HG02943 (cell line): ENCODE measurements at regions not wholly inside any gene's neighbourhood (a gene's known extent, or its start where the extent isn't known, plus 50 kb on each side); places are given as distances from the start of the nearest gene placed in this dataset.
"Not testable (repeated sequence)": the region's sequence is repeated elsewhere in the genome, so short reads cannot be mapped to it uniquely, and the experiment has no call there.

Experiments used
- ATAC-seq: cut with Tn5 transposase; IDR thresholded peaks from one replicate; pipeline ENCODE4 v1.9.1; 2021; ENCODE audit warnings: mild to moderate bottlenecking, low read depth, moderate library complexity; ENCODE audit not compliant: unreplicated experiment

DNA sequence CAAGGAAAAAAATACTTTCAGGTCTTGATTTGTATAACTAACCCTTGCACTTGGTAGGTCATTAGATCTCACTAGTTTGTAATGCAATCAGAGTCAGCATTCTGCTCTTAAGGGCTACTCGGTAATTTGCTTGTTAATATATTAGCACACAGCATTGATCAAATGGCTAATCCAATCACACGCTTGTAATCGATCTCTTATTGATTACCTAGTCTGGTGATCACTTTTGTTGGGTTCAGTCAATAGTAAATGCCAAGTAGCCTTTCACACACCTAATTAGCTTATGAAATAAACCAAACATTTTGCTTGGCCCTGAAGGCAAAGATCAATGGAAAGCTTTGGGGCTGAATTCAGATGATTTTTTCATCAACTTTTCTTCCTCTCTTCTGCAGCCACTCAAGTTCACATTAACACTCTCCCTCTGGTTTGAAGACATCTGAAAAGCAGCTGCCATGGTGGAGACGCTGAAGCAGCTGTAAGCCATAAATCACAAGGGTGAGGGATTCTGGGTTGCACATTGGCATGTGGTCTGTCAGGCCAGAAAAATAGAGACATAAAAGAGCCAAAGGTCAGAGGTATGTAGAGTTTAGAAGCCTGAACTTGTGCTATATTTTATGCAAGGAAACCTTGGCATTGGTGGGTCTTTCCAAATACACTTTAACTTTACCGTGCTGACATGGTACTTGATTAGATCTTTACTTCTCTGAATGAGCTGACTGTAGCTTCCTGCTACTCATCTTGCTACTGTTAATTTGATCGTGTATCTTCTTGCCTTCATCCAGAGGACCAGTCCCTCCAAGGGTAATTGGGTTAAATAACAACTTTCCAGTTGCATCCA lies 234.4 kb downstream of the SIM1 start:
- no peak for ATAC-seq

DNA sequence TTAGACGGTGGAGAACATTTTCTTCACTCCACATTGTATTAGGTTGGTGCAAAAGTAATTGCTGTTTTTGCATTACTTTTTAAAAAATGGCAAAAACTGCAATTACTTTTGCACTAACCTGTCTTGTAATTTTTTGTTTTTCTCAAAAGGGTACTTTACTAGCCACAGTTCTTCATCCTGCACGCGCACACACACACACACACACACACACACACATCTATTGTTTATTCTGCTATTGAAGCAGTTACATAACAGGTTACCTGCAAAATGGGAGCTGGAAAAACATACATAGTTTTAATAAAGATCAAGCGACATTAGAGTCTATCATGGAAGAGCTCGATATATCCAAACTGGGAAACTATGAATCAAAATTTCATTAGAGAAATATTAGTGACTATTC lies 235.2 kb downstream of the SIM1 start:
- no peak for ATAC-seq

DNA sequence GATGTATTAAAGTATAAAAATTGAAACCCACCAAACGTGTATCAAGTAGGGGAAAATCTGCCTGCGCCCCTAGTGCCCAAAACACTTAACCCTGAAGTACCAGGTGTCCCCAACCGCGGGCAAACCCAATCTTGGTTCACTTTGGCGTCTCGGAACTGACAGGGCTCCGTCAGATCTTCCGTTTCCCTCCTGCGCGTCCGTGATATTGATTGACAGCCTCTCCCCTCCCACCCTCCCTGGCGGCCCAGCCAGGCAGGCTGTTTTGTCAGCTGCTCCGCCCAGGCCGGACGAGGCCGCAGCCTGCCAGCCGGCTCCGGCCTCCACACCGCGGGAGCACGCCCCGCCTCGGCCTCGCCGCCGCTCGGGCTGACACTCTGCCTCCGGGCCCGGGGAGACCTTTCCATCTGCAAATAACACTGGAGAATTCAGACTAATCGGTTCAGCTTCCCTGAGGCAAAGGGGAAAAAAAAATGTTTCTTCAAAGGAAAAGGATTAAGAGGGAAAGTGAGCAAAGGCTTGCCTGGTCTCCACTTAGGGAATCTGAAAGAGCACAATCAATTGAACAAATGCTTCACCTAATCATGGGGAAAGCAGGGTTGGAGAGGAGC lies 234.9 kb upstream of the MCHR2 start:
- peak; percentile 100 for ATAC-seq

DNA sequence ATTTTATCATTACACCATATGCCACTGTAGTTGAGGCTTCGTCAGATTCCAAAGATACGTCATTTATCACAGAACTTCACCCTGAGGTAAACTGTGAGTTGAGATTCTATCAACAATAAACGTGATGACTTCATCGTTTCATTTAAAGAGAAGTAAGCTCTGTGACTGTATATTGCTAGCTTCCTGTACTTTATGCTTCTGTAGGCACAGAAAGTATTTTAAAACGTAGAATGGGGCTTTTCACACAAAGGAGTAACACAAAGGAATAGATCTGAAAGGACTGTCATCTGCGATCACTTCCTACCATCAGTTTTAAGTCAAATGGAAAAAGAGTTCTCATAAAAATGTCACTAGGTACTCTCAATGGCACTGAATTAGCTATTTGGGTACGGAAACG lies 234.4 kb upstream of the MCHR2 start:
- ATAC-seq, result peak; percentile 10

DNA sequence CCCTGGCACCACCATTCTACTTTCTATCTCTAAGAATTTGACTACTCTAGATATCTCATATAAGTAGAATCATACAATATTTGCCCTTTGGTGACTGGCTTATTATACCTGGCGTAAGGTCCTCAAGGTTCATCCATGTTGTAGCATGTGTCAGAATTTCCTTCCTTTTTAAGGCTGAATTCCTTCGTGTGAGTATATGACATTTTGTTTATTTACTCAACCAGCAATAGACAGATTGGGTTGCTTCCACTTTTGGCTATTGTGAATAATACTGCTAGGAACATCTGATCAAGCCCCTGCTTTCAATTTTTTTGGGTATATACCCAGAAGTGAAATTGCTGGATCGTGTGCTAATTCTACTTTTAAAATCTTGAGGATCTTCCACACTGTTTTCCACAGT lies 232.8 kb upstream of the MCHR2 start:
- ATAC-seq, result no peak

DNA sequence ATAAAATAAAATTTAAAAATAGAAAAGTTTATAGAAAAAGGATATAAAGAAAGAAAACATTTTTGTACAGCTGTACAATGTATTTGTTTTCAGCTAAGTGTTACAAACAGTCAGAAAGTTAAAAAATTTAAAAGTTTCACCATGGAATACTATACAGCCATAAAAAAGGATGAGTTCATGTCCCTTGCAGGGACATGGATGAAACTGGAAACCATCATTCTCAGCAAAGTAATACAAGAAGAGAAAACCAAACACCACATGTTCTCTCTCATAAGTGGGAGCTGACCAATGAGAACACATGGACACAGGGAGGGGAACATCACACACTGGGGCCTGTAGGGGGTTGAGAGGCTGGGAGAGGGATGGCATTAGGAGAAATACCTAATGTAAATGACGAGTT lies 229.9 kb upstream of the MCHR2 start:
- not testable (repeated sequence) for ATAC-seq

DNA sequence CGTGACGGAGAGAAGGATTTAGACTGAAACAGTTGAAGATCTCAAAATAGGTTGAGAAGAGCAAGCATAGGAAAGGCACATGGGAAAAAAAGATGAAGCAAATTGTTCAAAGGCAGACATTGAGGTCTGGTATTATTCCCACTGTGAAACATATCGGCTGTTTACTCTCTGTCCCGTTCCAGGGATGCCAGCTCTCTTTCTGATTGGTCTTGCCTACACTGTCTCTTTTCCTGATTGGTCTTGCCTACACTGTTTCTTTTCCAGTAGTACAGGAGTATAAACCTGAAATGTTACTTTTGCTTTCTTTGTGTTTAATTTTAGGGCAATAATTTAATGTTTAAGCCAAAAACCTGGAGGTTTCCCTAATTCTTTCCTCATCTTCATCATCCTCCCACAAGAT lies 226.5 kb upstream of the MCHR2 start:
- ATAC-seq, result no peak

DNA sequence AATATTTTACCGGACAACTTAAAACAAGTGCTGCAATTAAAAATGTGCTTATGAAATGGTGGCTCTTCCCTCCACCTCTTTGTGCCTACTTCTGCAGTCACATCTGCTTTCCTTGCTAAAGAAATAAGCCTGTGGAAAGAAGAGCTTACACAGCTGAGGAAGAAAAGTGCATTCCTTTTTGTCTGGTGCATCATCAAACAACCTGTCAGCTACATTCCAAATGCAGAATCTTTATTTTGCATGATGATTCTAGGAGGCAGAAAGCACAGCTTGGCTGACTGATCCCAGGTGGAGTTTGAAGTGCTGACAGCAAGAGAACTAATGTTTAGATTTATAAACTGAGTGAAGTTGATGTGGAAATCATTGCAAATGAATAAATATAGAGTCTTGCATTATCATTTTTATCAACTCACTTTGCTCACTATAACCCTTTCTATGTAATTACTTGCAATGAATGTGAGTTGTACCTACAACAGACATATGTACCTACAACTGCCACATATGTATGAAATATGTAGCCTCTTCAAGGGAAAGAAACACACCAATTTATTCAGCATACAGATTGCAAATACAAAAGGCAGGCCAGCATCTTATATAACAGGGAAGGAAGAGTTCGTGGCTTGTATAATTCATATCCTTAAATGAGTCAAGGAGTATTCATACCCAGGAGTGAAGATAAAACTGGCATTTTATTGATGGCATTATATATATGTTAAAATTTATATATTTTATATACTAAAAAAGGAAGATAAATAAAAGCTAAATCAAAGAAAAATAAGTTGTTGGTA lies 223.4 kb upstream of the MCHR2 start:
- no peak for ATAC-seq

DNA sequence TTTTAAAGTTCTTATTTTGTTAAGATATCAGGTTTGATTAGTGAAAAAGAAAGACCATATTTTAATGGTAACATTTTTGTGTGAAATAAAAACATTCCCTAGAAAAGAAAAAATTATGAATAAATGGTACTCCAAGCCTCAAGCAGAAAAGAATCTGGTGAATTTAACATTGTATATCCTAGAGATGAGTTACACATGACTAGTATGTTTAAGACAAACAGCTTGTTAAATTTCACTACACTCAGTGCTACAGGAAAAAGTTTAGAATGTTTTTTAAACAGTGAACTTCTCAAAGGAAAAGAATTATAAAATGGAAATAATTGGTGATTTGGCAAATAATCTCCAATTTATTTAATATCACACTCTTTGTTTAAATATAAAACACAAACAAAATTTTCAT lies 222.7 kb upstream of the MCHR2 start:
- no peak for ATAC-seq

DNA sequence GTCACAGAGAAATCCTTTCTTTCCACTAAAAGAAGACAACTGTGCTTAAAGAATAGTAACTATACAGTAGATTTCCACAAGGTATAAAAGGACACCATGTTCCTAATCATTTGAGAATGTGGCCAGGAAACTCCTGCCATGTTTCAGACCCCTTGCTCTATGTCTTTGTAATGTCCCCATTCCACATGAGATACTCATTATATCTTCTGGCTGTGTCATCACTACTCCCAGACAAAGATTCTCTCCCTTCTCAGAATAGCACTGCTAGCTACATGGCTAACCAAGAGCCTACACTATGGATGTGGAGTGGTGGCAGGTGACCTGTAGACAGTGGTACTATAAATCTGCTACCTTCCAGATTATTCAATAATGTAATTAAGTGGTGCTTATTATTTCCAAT lies 218.1 kb upstream of the MCHR2 start:
- no peak for ATAC-seq

DNA sequence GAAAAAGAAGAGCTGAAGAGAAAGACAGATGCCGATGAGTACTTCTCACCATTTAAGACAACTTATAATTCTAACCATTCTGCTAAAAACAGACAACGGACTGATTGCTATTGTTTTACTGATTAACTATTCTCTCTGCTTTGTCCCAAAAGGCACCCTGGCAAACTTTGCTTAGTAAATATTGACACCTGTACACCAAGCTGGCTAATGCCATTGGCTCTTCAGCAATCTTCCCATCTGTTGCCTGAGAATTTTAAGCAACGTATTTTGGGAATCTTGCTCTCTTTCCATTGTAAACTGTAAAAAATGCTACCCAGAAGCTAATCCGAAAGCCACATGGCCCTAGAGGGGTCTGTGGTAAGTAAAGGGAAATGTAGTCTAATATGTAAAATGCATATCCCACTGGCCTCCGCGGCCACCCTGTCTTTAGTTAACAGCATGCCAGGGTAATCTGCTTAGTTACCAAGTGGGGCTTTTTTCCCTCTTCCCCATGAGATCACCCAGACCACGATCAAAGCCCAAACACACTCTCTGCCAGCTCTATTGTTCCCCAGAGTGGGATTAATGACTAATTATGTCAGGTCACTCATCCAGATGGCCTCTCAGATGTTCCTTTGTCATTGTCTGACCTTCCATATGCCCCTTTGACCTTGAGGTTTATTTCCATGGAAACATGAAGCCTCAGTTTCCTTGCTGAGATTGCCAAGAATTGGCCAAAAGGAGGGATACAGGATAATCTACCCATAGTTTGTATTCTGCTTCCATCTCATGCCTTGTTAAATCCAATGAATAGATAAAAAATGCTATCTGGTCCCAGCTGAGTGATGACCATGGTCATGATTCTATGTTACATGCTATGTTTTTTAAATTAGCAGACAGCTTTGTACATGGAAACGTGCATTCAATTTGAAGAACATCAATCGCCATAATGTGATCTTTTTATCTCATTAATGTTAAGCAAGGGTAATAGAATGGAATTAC lies 216.4 kb upstream of the MCHR2 start:
- ATAC-seq, result no peak

DNA sequence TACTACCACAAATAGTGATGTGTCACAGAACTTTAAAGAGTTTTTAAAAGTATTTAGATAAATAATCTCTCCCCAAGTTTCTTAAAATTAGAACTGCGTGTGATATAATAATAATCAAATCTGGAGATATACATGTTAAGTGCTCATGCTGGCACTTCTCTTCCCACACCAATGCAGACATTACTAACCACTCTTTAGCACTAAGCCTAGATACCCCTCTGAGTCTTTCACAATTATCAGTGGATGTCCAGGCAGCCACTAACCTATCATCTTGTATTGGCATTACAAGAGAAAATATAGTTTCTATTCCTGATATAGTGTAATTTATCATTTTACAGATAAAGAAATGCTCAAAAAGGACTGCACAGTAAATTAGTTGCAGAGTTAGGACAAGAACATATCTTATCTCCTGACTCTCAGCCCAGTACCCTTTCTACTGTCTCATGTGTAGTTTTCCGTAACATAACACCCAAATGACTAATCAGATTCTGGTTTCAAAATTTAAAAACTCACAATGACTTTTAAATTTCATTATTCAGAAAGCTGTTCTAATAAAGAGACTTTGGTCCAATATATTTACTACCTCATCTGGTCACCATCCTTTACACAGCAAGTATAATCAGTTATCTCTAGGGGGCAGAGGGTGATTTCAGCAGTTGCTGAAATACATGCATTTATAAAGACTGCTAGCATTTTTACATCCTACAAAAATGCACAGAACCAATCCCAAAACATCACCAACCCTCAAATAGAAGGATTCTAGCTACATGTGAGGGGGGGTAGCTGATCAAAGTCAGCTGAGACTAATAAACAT lies 215.5 kb upstream of the MCHR2 start:
- ATAC-seq, result no peak

DNA sequence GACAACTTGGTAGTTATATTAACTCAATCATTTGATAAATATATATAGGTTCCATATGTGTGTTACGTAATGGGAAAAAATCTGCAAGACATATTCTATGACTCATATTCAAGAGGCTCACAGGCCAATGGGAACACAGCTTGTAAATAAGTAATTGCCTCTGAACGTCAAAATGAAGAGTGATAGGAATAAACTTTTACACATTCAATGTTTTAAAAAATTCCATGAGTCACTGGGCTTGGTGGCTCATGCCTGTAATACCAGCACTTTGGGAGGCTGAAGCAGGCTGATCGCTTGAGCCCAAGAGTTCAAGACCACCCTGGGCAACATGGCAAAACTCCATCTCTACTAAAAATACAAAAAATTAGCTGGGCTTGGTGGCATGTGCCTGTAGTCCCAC lies 209.4 kb upstream of the MCHR2 start:
- no peak for ATAC-seq

DNA sequence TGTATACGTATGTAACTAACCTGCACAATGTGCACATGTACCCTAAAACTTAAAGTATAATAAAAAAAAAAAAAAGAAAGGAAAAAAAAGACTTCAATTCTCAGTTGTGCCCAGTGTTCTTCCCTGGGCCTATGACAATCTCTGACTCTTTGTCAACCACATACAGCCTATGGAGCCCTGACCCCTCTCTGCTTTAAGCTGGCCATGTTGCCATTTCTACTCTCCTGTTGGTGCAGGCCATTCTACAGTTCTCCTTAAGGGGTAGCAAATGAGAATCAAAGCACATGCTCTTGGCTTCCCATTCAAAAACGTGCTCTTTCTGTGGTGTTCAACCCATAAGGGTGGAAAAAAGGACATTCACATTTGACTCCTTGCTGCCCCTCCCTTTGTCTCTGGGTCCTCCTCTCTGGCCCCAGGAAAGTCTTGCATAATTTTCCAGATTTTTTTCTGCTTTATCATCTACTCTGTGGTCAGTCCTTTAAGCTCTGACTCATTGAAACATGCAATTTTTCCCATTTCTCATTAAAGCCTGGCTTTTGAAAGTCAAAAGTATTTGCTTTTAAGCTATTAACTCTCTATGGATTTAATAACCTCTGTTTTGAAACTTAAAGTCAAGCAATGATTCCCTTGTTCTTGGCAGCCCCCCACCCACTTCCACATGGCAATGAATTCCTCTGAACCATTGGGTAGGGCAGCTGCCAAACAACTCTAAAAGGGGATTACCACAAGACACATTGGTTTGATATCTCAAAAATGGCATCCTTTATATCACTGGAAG lies 208.6 kb upstream of the MCHR2 start:
- no peak for ATAC-seq

DNA sequence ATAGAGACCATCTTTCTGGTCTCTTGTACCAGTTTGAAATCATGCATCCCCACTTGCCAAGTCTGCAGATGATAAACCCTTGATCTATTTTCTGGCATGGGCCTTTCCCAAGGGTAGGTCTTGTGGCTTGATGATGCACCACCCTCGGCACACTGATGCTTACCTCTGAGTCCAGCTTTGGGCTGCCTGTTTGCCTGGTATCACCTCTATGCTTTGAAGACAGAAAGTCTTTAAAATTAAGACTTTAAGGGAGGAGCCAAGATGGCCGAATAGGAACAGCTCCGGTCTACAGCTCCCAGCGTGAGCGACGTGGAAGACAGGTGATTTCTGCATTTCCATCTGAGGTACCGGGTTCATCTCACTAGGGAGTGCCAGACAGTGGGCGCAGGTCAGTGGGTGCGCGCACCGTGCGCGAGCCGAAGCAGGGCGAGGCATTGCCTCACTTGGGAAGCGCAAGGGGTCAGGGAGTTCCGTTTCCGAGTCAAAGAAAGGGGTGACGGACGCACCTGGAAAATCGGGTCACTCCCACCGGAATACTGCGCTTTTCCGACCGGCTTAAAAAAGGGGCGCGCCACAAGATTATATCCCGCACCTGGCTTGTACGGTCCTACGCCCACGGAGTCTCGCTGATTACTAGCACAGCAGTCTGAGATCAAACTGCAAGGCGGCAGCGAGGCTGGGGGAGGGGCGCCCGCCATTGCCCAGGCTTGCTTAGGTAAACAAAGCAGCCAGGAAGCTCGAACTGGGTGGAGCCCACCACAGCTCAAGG lies 202.4 kb upstream of the MCHR2 start:
- not testable (repeated sequence) for ATAC-seq

DNA sequence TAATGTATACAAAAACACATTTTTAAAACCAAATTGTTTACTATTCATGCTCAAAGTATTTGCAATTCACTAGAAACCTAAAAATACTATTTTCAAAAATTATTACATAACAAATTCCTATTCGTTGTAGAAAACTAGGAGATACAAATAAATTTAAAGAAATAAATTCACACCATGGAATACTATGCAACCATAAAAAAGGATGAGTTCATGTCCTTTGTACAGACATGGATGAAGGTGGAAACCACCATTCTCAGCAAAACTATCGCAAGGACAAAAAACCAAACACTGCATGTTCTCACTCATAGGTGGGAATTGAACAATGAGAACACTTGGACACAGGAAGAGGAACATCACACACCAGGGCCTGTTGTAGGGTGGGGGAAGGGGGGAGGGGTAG lies 201.2 kb upstream of the MCHR2 start:
- ATAC-seq, result not testable (repeated sequence)

DNA sequence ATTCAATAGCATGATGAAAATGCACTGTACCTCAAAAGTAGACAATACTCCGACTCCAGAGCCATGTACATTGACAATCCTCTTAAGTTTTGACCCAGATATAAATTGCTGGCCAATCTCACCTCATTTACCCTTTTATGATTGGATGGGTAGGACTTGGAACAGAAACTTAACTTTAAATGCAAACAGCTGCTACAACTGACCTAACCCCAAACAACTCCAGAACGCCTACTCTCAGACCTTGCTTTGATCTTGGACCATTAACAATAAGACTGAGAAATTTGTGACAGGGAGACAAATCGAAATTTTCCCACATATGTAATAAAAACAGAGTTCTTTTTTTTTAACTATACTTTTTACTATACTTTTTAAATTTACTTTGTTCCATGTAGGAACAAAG lies 200.5 kb upstream of the MCHR2 start:
- no peak for ATAC-seq

DNA sequence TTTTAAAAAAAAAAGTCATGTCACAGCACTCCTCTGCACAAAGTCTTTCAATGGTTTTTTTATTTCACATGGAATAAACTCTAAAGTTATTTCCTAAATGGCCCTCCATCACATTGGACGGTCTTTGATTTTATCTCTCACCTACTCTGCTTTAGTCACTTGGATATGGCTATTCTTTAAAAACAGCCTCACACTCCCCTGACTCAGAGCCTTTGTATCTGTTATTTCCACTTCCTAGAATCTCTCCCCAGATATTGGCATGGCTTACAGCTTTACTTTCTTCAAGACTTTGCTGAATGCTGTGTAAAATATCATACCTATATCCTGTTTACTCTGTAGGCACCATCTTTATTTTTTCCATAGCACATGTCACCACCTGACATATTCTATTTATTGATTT lies 194.7 kb upstream of the MCHR2 start:
- no peak for ATAC-seq
